Right lobe of liver (tissue), 6 donors: ENCODE measurements at regions not wholly inside any gene's neighbourhood (a gene's known extent, or its start where the extent isn't known, plus 50 kb on each side); places are given as distances from the start of the nearest gene placed in this dataset.
"Not testable (repeated sequence)": the region's sequence is repeated elsewhere in the genome, so short reads cannot be mapped to it uniquely, and the experiment has no call there.

Experiments
- ATAC-seq, 4 donors: fragments of 200-7000 bp; cut with Tn5 transposase; one replicate each; pipeline ENCODE4 v1.9.1; 2020; ENCODE audit warnings: mild to moderate bottlenecking in 4 of 4, moderate library complexity in 4 of 4
- DNase-seq, 3 donors: peaks; one replicate each; pipeline ENCODE4 v3.0.0-alpha.2; 2020
- H3K27ac ChIP-seq, 3 donors: fragments of 200-600 bp; one replicate each; pipeline ENCODE4 v1.8.0; 2022
- H3K27me3 ChIP-seq, 2 donors: fragments of 200-600 bp; one replicate each; pipeline ENCODE4 v1.8.0; 2022
- H3K36me3 ChIP-seq, 4 donors: fragments of 200-600 bp; sonication (generic) in 1 of 4; one replicate each; pipeline versions ENCODE4 v1.5.1 to v1.8.0; 2017 to 2022; ENCODE audit warnings: control low read depth in 1 of 4
- H3K4me1 ChIP-seq, 4 donors: fragments of 200-600 bp; sonication (generic) in 1 of 4; one replicate each; pipeline versions ENCODE4 v1.5.1 to v1.8.0; 2017 to 2022; ENCODE audit warnings: control low read depth in 1 of 4
- H3K4me3 ChIP-seq, 3 donors: fragments of 200-600 bp; one replicate each; pipeline ENCODE4 v1.8.0; 2022
- H3K9me3 ChIP-seq, 4 donors: fragments of 200-600 bp; sonication (generic) in 1 of 4; one replicate each; pipeline versions ENCODE4 v1.5.1 to v1.8.0; 2017 to 2022; ENCODE audit warnings: control low read depth in 1 of 4
- POLR2A ChIP-seq: fragments of 450-650 bp; IDR thresholded peaks from one replicate; pipeline ENCODE4 v1.6.1; 2017; ENCODE audit warnings: antibody characterized with exemption, mild to moderate bottlenecking
- WGBS: methylation state at CpG from one replicate; pipeline ENCODE4 v1.1.6; 2018; ENCODE audit warnings: low coverage, low lambda C conversion rate; ENCODE audit not compliant: insufficient coverage; ENCODE audit errors: missing lambda C conversion rate; 5-methylcytosine and 5-hydroxymethylcytosine counted together
- intact Hi-C, 2 donors: fragments of 100-400 bp; cut with DNase I; formaldehyde crosslinking; loops; one replicate each; pipeline versions ENCODE4 v1.11.2 to v1.14.1; 2022
- TF ChIP-seq, protein P1 (sequence below), 4 donors: fragments of 200-600 bp in 3 of 4; fragments of 450-650 bp in 1 of 4; IDR thresholded peaks; one replicate each; pipeline versions ENCODE4 v1.5.1 to v1.8.0; 2016 to 2022; ENCODE audit warnings: antibody characterized with exemption in 4 of 4, mild to moderate bottlenecking in 2 of 4
- donor health status: DM: no; HTN: yes; CAD: no.
- donor health status: DM: no; HTN: no; CAD: no.
- donor health status: DM: no; HTN: no; CAD: no.
- donor health status: DM: no; HTN: yes; CAD: no.
- donor health status: DM: no; HTN: yes; CAD: no.

DNA sequence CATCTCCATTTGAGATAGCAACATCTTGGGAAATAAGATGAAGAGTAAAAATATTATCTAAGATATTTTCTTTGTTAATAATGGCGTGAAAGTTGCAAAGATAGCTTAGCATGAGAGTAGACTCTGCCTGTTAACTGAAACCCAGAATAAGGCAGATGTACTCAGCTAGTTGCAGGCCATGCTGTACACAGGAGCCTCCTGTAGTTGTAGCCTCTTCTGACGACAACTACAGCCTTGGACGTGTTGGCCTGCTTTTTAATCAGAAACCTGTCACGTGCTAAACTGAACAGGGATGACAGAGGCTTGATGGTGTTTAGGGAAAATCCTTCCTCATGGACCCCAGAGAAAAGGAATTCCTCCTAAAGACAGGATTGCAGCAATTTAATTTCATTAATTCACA lies 155.1 kb upstream of the TMEM229A start:
- Histone ChIP-seq H3K36me3 (no peaks in the 10 kb centered on the region), H3K27me3 (no peaks in the 10 kb centered on the region), H3K4me1 (no peaks in the 10 kb centered on the region), H3K9me3 (no peaks in the 10 kb centered on the region), H3K4me3 (no peak overlapping the region), H3K27ac (no peak overlapping the region)
- intact Hi-C loops, result no loop called here
- ATAC-seq, result no peak
- TF ChIP-seq, protein P1, sequence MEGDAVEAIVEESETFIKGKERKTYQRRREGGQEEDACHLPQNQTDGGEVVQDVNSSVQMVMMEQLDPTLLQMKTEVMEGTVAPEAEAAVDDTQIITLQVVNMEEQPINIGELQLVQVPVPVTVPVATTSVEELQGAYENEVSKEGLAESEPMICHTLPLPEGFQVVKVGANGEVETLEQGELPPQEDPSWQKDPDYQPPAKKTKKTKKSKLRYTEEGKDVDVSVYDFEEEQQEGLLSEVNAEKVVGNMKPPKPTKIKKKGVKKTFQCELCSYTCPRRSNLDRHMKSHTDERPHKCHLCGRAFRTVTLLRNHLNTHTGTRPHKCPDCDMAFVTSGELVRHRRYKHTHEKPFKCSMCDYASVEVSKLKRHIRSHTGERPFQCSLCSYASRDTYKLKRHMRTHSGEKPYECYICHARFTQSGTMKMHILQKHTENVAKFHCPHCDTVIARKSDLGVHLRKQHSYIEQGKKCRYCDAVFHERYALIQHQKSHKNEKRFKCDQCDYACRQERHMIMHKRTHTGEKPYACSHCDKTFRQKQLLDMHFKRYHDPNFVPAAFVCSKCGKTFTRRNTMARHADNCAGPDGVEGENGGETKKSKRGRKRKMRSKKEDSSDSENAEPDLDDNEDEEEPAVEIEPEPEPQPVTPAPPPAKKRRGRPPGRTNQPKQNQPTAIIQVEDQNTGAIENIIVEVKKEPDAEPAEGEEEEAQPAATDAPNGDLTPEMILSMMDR (IDR thresholded peaks at IDR 0.05), result no peak
- TF ChIP-seq POLR2A, result no peak
- WGBS, result 47% methylated on average over 4 of the region's 4 CpGs
- DNase-seq, result no peak

DNA sequence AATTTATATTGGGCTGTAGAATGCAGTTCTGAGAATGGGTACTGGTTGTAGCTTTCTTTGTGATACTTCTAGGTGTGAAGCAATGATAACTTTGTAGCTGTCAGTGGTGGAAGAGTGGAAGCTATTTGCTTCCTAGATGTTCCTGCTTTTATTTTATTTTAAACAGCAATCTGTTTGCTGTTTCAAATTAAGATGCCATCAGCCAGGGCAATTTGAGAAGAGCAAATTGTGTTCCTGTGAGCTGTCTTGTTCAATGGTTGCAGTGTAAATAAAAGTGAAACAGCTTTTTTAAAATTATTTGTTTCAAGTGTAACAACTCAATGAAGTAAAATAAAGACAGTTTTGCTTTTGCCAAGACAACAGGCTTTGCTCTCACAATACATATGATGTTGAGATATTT lies 150.8 kb upstream of the TMEM229A start:
- H3K36me3 ChIP-seq, result no peaks in the 10 kb centered on the region
- H3K4me3 ChIP-seq, result no peak overlapping the region
- H3K4me1 ChIP-seq, result no peaks in the 10 kb centered on the region
- H3K27ac ChIP-seq, result no peak overlapping the region
- no peaks in the 10 kb centered on the region for H3K9me3 ChIP-seq
- intact Hi-C loops, result no loop called here
- no peak for DNase-seq
- TF ChIP-seq POLR2A, result no peak
- TF ChIP-seq, protein P1 (IDR thresholded peaks at IDR 0.05), result no peak
- H3K27me3 ChIP-seq, result no peaks in the 10 kb centered on the region
- no peak for ATAC-seq

DNA sequence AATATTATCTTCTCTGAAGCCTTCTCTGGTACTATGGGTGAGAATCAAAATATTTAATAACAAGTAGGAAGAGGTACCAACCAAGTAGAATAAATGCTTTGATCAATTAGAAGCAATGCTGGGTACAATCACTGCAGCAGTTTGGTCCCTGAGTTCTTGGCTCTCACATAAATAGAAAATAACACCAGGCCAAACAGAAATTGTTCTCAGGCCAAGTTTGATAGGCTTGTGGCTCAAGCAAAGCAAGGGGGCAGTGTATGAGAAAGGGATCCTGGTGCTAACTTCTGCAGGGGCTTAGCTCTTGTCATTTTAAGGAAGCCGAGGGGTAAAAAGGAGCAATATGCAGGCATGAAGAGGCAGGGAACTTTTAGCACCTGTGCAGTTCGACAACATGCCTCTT lies 146.8 kb upstream of the TMEM229A start:
- Histone ChIP-seq H3K9me3 (no peaks in the 10 kb centered on the region), H3K36me3 (no peaks in the 10 kb centered on the region), H3K27ac (no peak overlapping the region), H3K4me1 (no peaks in the 10 kb centered on the region), H3K4me3 (no peak overlapping the region), H3K27me3 (no peaks in the 10 kb centered on the region)
- intact Hi-C loops, result no loop called here
- DNase-seq (no peak), ATAC-seq (no peak)
- no peak for TF ChIP-seq POLR2A
- TF ChIP-seq, protein P1 (IDR thresholded peaks at IDR 0.05), result no peak
- 69% methylated on average over 2 of the region's 2 CpGs for WGBS

DNA sequence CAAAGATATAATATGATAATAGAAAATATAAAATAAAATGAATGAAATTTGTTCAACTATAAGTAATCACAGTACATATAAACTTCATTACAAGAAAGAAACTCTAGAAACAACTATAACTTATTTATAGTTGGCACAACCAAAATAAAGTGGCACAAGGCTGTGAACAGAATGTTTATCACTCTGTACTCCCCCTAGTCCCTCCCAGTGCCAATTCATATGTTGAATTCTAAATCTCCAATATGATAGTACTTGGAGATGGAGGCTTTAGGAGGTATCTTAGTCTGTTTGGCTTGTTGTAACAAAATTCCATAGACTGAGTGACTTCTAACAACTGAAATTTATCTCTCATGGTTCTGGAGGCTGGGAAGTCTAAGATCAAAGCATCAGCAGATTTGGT lies 145.0 kb upstream of the TMEM229A start:
- Histone ChIP-seq H3K9me3 (no peaks in the 10 kb centered on the region), H3K36me3 (no peaks in the 10 kb centered on the region), H3K4me1 (no peaks in the 10 kb centered on the region), H3K4me3 (no peak overlapping the region), H3K27ac (no peak overlapping the region), H3K27me3 (no peaks in the 10 kb centered on the region)
- ATAC-seq (no peak), DNase-seq (no peak)
- TF ChIP-seq, protein P1 (IDR thresholded peaks at IDR 0.05), result no peak
- no peak for TF ChIP-seq POLR2A
- intact Hi-C loops, result no loop called here

DNA sequence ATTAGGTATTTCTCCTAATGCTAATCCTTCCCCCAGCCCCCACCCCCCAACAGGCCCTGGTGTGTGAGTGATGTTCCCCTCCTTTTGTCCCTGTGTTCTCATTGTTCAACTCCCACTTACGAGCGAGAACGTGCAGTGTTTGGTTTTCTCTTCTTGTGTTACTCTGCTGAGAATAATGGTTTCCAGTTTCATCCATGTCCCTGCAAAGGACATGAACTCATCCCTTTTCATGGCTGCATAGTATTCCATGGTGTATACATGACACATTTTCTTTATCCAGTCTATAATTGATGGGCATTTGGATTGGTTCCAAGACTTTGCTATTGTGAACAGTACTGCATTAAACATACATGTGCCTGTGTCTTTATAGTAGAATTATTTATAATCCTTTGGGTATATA lies 138.9 kb upstream of the TMEM229A start:
- ATAC-seq, H3K4me3 ChIP-seq, intact Hi-C loops, H3K36me3 ChIP-seq, H3K4me1 ChIP-seq, H3K27me3 ChIP-seq, H3K9me3 ChIP-seq, H3K27ac ChIP-seq, DNase-seq: not testable (repeated sequence)
- 66% methylated on average over 3 of the region's 3 CpGs for whole genome bisulfite sequencing
